GM23248 (cell line): ENCODE measurements at regions not wholly inside any gene's neighbourhood (a gene's known extent, or its start where the extent isn't known, plus 50 kb on each side); places are given as distances from the start of the nearest gene placed in this dataset.

Experiments
- EZH2 ChIP-seq: fragments of 200-600 bp; sonication (generic); IDR thresholded peaks from 2 replicates; pipeline ENCODE4 v1.6.1; 2018; ENCODE audit warnings: antibody characterized with exemption, mild to moderate bottlenecking; ENCODE audit not compliant: insufficient read depth, poor library complexity, severe bottlenecking
- EZH2phosphoT487 ChIP-seq: fragments of 200-600 bp; sonication (generic); IDR thresholded peaks from 2 replicates; pipeline ENCODE4 v1.6.1; 2018; ENCODE audit warnings: antibody characterized with exemption, moderate library complexity, mild to moderate bottlenecking, low read depth; ENCODE audit not compliant: insufficient read depth

DNA sequence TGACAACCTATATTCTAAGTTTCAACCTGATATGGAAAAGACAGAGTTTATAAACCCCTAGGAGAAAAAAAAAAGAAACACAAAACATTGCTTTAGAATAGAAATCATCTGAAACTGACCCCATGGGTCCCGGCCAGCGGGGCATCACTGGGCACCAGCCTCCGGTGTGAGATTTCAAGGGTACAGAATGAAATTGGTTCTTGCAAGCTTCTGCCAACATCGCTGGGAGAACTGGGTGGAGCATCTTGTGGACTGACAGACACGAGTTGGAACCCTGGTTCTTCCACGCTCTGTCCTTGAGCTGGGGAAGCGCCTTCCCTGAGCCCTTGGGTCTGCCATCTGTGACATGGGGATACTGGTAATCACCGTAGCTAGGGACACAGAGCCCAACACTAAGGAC, 173.6 kb downstream of the PHETA1 start:
- no peak for TF ChIP-seq EZH2phosphoT487
- no peak for TF ChIP-seq EZH2
